Bronchial epithelial cell (primary cell): ENCODE measurements at regions not wholly inside any gene's neighbourhood (a gene's known extent, or its start where the extent isn't known, plus 50 kb on each side); places are given as distances from the start of the nearest gene placed in this dataset.
A peak's percentile ranks its signal among the peaks of the same experiment; 100 is the strongest.

Experiments used
- DNase-seq: peaks from one replicate; pipeline ENCODE4 v3.0.0-alpha.2; 2010; ENCODE audit warnings: low read depth
- FAIRE-seq: peaks from 2 replicates; lab custom pipeline; 2011; peaks lifted over from hg19 to GRCh38; lab: Jason Lieb, UNC
- H3K27me3 ChIP-seq: 2 replicates; pipeline ENCODE4 v1.5.1; 2011; ENCODE audit warnings: low read length; ENCODE audit not compliant: control insufficient read depth, insufficient read depth
- H3K36me3 ChIP-seq: 2 replicates; pipeline ENCODE4 v1.5.1; 2011; ENCODE audit warnings: low read length; ENCODE audit not compliant: control insufficient read depth, insufficient read depth
- H3K4me3 ChIP-seq: 2 replicates; pipeline ENCODE4 v1.5.1; 2011; ENCODE audit warnings: mild to moderate bottlenecking, low read depth, low read length, control low read depth
- TF ChIP-seq, protein P1 (sequence below): IDR thresholded peaks from 2 replicates; pipeline ENCODE4 v1.5.1; 2011; ENCODE audit warnings: mild to moderate bottlenecking, moderate library complexity, low read length, control low read depth, inconsistent platforms; ENCODE audit not compliant: insufficient read depth, severe bottlenecking

GRCh38 chr18:23336101-23336500 lies 117.0 kb upstream of the RIOK3 start:
- no peaks in the 10 kb centered on the region for H3K36me3 ChIP-seq
- TF ChIP-seq, protein P1, sequence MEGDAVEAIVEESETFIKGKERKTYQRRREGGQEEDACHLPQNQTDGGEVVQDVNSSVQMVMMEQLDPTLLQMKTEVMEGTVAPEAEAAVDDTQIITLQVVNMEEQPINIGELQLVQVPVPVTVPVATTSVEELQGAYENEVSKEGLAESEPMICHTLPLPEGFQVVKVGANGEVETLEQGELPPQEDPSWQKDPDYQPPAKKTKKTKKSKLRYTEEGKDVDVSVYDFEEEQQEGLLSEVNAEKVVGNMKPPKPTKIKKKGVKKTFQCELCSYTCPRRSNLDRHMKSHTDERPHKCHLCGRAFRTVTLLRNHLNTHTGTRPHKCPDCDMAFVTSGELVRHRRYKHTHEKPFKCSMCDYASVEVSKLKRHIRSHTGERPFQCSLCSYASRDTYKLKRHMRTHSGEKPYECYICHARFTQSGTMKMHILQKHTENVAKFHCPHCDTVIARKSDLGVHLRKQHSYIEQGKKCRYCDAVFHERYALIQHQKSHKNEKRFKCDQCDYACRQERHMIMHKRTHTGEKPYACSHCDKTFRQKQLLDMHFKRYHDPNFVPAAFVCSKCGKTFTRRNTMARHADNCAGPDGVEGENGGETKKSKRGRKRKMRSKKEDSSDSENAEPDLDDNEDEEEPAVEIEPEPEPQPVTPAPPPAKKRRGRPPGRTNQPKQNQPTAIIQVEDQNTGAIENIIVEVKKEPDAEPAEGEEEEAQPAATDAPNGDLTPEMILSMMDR: no peak
- DNase-seq: peak; percentile 78
- no peaks in the 10 kb centered on the region for H3K27me3 ChIP-seq
- H3K4me3 ChIP-seq: no peak overlapping the region
- FAIRE-seq: no peak

- TF ChIP-seq, protein P1: no peak
- DNase-seq: peak; percentile 13
- FAIRE-seq: no peak
- Histone ChIP-seq H3K27me3 (no peaks in the 10 kb centered on the region), H3K36me3 (no peaks in the 10 kb centered on the region), H3K4me3 (no peak overlapping the region)
Measured at GRCh38 chr18:23337599-23338444, 115.3 kb upstream of the RIOK3 start.

- DNase-seq: peak; percentile 27
- Histone ChIP-seq H3K36me3 (no peaks in the 10 kb centered on the region), H3K27me3 (no peaks in the 10 kb centered on the region), H3K4me3 (no peak overlapping the region)
- no peak for FAIRE-seq
- TF ChIP-seq, protein P1: no peak
Measured at GRCh38 chr18:23340661-23341060, 112.4 kb upstream of the RIOK3 start.

GRCh38 chr18:23341383-23341782 lies 111.7 kb upstream of the RIOK3 start:
- Histone ChIP-seq H3K27me3 (no peaks in the 10 kb centered on the region), H3K36me3 (no peaks in the 10 kb centered on the region), H3K4me3 (no peak overlapping the region)
- DNase-seq (peak; percentile 49), FAIRE-seq (no peak)
- TF ChIP-seq, protein P1: no peak

DNA sequence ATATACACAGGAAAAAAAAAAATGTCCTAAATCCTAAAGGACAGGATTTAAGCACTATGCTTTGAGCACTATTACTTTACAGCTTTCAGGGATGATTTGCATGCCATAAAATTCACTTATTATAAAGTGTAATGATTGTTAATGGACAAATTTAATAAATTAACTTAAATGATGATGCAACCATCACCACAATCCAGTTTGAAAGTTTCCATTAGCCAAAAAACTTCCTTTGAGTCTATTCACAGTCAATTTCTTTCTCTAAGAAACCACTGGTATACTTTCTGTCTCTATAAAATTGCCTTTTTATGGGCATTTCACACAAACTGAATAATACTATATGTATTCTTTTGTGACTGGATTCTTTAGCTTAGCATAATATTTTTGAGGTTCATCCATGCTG lies 111.1 kb upstream of the RIOK3 start:
- H3K27me3 ChIP-seq: no peaks in the 10 kb centered on the region
- FAIRE-seq (no peak), DNase-seq (no peak)
- H3K36me3 ChIP-seq: no peaks in the 10 kb centered on the region
- H3K4me3 ChIP-seq: no peak overlapping the region
- TF ChIP-seq, protein P1: no peak

DNA sequence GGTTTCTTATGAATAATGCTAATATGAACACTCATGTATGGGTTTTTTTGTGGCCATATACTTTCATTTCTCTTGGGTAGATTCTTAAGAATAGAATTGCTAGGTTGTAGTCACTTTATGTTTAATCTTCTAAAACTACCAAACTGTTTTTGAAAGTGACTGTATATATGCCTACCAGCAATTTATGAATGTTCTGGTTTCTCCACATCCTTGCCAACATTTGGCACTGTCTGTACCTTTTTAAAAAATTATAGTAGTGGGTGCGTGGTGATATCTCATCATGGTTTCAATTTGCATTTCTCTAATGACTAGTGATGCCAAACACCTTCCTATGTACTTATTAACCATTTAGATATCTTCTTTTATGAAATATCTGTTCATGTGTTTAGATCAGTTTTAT lies 110.6 kb upstream of the RIOK3 start:
- TF ChIP-seq, protein P1: no peak
- Histone ChIP-seq H3K4me3 (no peak overlapping the region), H3K36me3 (no peaks in the 10 kb centered on the region), H3K27me3 (no peaks in the 10 kb centered on the region)
- DNase-seq (no peak), FAIRE-seq (no peak)
